SK-N-MC (cell line): ENCODE measurements at regions not wholly inside any gene's neighbourhood (a gene's known extent, or its start where the extent isn't known, plus 50 kb on each side); places are given as distances from the start of the nearest gene placed in this dataset.
"Not testable (repeated sequence)": the region's sequence is repeated elsewhere in the genome, so short reads cannot be mapped to it uniquely, and the experiment has no call there.

Source experiments
- EZH2 ChIP-seq: fragments of 200-600 bp; sonication (generic); IDR thresholded peaks from one replicate; pipeline ENCODE4 v1.6.1; 2017; ENCODE audit warnings: antibody characterized with exemption
- POLR2AphosphoS5 ChIP-seq: IDR thresholded peaks from 2 replicates; pipeline ENCODE4 v1.6.1; 2012; ENCODE audit warnings: mild to moderate bottlenecking, low read depth, low read length, borderline replicate concordance

DNA sequence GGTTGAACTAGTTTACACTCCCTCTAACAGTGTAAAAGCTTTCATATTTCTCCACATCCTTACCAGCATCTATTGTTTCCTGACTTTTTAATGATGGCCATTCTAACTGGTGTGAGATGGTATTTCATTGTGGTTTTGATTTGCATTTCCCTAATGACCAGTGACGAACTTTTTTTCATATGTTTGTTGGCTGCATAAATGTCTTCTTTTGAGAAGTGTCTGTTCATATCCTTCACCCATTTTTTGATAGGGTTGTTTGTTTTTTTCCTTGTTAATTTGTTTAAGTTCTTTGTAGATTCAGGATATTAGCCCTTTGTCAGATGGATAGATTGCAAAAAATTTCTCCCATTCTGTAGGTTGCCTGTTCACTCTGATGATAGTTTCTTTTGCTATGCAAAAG, 578.5 kb upstream of the ADGRB3 start:
- TF ChIP-seq POLR2AphosphoS5, EZH2: not testable (repeated sequence)
